Epithelial cell of proximal tubule (primary cell): ENCODE measurements at regions not wholly inside any gene's neighbourhood (a gene's known extent, or its start where the extent isn't known, plus 50 kb on each side); places are given as distances from the start of the nearest gene placed in this dataset.

ENCODE experiments used
- DNase-seq: peaks from one replicate; pipeline ENCODE4 v3.0.0-alpha.2; 2011; ENCODE audit warnings: low read depth
- H3K4me3 ChIP-seq: 2 replicates; pipeline ENCODE4 v1.5.1; 2011; ENCODE audit warnings: low read depth, mild to moderate bottlenecking, low read length
- TF ChIP-seq, protein P1 (sequence below): conservative IDR thresholded peaks from 2 replicates; pipeline ENCODE4 v1.5.1; 2012; ENCODE audit warnings: low read depth, mild to moderate bottlenecking, low read length

DNA sequence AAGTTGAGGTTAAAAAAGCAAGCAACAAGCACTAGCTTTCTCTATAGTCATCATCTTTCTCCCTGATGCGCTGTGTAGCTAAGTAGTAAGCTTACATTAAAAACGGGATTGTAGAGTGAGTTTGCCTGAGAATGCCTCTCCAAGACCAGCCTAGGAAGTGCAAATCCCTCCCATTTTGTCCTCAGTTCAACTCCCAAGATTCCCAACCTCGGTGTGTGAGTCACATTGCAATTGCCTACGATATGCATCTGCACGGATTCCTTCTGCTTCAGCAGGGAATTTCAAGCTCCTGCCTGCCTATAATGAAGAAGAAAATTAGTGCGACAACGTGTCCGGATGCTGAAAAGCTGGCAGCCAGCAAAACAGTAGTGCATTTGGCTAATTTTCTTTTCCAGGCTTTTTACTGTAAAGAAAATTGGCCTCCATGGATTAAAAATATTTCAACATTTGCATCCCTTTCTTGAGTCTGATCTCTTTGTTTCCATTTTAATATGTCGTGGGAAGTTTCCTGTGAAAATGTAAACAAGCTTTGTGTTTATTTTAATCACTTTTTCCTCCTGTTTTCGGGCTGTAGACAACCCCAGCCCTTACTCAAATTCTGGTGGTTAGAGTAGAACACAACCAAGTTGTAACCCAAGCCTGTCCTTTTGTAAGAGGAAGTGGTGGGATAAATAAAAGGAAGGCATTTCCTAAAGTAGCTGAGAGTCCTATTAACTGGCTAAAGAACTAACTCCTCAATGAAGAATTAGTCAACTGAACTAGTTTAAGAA lies 58.4 kb upstream of the TET2 start:
- TF ChIP-seq, protein P1, sequence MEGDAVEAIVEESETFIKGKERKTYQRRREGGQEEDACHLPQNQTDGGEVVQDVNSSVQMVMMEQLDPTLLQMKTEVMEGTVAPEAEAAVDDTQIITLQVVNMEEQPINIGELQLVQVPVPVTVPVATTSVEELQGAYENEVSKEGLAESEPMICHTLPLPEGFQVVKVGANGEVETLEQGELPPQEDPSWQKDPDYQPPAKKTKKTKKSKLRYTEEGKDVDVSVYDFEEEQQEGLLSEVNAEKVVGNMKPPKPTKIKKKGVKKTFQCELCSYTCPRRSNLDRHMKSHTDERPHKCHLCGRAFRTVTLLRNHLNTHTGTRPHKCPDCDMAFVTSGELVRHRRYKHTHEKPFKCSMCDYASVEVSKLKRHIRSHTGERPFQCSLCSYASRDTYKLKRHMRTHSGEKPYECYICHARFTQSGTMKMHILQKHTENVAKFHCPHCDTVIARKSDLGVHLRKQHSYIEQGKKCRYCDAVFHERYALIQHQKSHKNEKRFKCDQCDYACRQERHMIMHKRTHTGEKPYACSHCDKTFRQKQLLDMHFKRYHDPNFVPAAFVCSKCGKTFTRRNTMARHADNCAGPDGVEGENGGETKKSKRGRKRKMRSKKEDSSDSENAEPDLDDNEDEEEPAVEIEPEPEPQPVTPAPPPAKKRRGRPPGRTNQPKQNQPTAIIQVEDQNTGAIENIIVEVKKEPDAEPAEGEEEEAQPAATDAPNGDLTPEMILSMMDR, result no peak
- peak overlapping the region; percentile 15 for H3K4me3 ChIP-seq
- DNase-seq, result peak; percentile 70

DNA sequence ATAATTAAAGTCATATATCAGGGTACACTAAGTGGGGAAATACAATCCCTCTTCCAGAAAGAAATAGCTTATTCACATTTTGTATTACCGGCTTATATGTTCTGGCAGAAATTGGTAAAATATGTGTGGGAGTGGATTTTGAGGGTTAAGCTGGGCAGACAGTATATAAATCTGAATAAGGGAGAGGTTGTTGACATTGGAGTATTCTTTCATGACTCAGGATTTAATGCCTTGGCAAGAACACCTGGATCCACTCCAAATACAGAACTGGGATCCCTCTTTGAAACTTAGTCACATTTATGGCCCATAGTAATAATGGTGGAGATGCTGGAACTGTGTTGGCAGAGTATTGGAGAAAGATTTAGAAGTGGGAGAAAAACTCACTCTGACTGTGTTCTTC lies 54.3 kb upstream of the TET2 start:
- H3K4me3 ChIP-seq, result no peak overlapping the region
- TF ChIP-seq, protein P1, result no peak
- DNase-seq, result peak; percentile 30

DNA sequence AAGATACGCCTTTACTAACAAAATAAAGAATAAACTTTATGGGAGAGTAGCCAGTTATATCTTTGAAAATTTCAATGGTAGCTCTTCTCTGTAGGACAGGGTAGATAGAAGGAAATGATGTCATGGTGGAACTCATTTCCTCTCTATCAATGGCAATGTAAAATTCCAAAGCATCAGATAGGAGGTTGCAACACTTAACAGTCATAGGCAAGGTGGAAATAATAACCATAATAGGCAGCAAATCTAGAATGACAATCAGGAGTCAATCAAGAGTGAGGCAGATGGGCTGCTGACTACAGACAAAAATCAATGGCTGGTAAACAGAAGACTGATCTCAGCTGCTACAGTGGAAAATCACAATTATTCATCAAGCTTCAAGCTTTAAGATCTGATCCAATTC lies 53.9 kb upstream of the TET2 start:
- H3K4me3 ChIP-seq, result no peak overlapping the region
- TF ChIP-seq, protein P1, result no peak
- no peak for DNase-seq

DNA sequence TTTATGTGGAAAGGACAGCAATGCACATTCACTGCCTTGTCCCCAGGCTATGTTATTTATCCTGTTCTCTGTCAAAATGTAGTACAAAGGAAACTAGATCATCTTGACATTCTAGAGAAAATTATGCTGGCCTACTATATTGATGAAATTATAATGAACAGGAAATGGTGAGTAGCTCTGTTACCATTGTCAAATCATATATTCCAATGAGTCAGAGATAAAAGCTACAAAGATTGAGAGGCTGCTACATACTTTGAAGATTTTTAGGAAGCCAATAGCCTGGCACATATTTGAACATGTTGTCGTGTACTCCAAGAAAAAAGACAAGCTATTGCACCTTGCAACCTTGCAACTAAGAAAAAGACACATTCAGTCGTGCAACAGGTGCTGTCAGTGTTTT lies 52.7 kb upstream of the TET2 start:
- no peak overlapping the region for H3K4me3 ChIP-seq
- no peak for DNase-seq
- TF ChIP-seq, protein P1, result no peak
